ENCODE measurements at regions not wholly inside any gene's neighbourhood (a gene's known extent, or its start where the extent isn't known, plus 50 kb on each side); places are given as distances from the start of the nearest gene placed in this dataset.

DNA sequence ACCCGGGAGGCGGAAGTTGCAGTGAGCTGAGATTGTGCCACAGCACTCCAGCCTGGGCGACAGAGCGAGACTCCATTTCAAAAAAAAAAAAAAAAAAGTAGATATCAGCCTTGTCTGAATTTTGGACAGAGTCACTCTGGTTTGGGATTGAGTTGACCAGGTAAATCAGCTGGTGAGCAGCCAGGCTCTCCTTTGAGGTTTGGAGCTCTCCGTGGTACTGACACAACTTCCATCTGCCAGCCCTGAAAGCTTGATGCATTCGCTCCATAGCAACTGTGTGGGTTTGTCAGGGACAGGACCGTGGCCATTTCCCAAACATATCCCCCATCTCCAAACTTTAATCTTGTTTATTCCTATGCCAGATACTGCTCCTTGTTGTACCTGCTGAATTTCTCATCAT is 155.2 kb downstream of the DMRTA2 start:
- H3K27ac ChIP-seq: no peak overlapping the region
- DNase-seq: no peak
- no peak for TF ChIP-seq POLR2A (IDR thresholded peaks at IDR 0.05)
- TF ChIP-seq, protein P1, sequence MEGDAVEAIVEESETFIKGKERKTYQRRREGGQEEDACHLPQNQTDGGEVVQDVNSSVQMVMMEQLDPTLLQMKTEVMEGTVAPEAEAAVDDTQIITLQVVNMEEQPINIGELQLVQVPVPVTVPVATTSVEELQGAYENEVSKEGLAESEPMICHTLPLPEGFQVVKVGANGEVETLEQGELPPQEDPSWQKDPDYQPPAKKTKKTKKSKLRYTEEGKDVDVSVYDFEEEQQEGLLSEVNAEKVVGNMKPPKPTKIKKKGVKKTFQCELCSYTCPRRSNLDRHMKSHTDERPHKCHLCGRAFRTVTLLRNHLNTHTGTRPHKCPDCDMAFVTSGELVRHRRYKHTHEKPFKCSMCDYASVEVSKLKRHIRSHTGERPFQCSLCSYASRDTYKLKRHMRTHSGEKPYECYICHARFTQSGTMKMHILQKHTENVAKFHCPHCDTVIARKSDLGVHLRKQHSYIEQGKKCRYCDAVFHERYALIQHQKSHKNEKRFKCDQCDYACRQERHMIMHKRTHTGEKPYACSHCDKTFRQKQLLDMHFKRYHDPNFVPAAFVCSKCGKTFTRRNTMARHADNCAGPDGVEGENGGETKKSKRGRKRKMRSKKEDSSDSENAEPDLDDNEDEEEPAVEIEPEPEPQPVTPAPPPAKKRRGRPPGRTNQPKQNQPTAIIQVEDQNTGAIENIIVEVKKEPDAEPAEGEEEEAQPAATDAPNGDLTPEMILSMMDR (IDR thresholded peaks at IDR 0.05): no peak
- no peaks in the 10 kb centered on the region for H3K4me1 ChIP-seq
- H3K9me3 ChIP-seq: no peaks in the 10 kb centered on the region
- intact Hi-C loops (cut with DNase I): no loop called here
- no peaks in the 10 kb centered on the region for H3K27me3 ChIP-seq
- WGBS, 2 donors: 42 to 46% methylated on average over 7 of the region's 7 CpGs
- ATAC-seq: no peak
- no peak overlapping the region for H3K4me3 ChIP-seq
- H3K36me3 ChIP-seq (replicated peaks in 1 of 2; ENCODE audit: insufficient read depth in 1 of 2, low read depth in 2 of 2): no peaks in the 10 kb centered on the region

DNA sequence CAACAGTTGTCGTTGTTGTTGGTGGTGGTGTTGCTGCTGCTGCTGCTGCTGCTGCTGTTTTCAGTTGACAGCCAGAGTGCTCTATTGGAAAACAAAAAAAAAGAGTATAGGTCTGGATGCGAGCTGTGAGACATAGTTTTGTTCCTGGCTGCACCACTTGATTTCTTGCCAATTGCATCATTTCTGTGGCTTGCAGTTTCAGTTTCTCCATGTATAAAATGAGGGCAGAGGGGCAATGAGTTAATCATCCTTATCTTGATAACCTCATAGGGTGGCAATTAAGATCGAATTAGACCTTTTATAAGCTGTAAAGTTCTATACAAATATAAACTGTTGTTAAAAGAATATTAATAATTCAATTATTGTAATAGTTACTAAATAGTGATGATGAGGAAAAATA is 156.7 kb downstream of the DMRTA2 start:
- intact Hi-C loops (cut with DNase I): no loop called here
- DNase-seq (peak in 1 of 4 donors; percentile 10), ATAC-seq (no peak)
- H3K4me3 ChIP-seq: no peak overlapping the region
- H3K27ac ChIP-seq: no peak overlapping the region
- H3K27me3 ChIP-seq: no peaks in the 10 kb centered on the region
- H3K4me1 ChIP-seq: no peaks in the 10 kb centered on the region
- no peaks in the 10 kb centered on the region for H3K9me3 ChIP-seq
- 31 to 37% methylated on average over 3 of the region's 3 CpGs for WGBS, 2 donors
- no peak for TF ChIP-seq POLR2A (IDR thresholded peaks at IDR 0.05)
- TF ChIP-seq, protein P1 (IDR thresholded peaks at IDR 0.05): no peak
- no peaks in the 10 kb centered on the region for H3K36me3 ChIP-seq (replicated peaks in 1 of 2; ENCODE audit: insufficient read depth in 1 of 2, low read depth in 2 of 2)

DNA sequence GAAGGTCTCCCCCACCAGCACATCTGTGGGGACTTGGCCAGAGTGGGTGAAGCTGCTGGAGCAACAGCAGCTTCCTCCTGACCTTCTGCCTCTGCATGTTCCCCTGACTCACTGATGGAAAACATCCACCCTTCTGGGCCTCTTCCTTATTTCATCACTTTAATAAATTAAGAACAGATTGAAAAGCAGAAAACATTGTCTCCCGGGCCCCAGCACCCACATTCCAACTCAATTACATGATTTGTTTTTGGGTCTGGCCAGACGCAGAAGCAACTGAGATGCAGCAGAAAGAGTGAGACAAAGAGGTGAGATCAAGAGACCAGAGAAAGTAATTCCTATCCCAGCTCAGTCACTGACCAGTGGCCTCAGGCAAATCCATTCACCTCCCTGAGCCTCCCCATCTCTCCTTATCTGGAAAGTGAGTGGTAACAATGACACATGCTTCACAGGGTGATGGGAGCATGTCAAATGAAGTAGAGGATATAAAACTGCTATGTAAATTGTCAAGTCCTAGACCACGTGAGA is 157.1 kb downstream of the ELAVL4 start:
- ATAC-seq: peak; percentile 45

DNA sequence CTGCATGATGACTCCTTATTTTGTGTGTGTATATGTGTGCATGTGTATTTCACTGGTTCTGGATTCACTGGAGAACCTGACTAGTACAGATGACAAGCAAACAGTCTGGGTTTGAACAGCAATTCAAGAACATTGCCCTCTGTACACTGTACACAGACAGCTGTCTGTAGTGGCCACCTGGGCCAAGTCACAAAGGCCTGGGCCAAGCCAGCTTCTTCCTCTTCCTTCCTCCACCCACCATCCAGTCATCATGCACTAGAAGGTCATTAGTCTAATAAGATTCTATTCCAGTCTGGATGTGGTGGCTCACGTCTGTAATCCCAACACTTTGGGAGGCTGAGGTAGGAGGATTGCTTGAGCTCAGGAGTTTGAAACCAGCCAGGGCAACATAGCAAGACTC is 155.9 kb downstream of the ELAVL4 start:
- no peaks in the 10 kb centered on the region for H3K27me3 ChIP-seq
- intact Hi-C loops (cut with DNase I): no loop called here
- ATAC-seq (no peak), DNase-seq (no peak)
- no peak overlapping the region for H3K27ac ChIP-seq
- no peaks in the 10 kb centered on the region for H3K36me3 ChIP-seq (replicated peaks in 1 of 2; ENCODE audit: insufficient read depth in 1 of 2, low read depth in 2 of 2)
- TF ChIP-seq, protein P1 (IDR thresholded peaks at IDR 0.05): no peak
- TF ChIP-seq POLR2A (IDR thresholded peaks at IDR 0.05): no peak
- no peak overlapping the region for H3K4me3 ChIP-seq
- 58 to 65% methylated on average over 1 of the region's 1 CpG for WGBS, 2 donors
- H3K4me1 ChIP-seq: no peaks in the 10 kb centered on the region
- H3K9me3 ChIP-seq: no peaks in the 10 kb centered on the region

More for the DNA sequence above, 157.1 kb downstream of the ELAVL4 start:
- intact Hi-C loops (cut with DNase I): no loop called here
- peak in 1 of 4 donors; percentile 28 for DNase-seq
- no peaks in the 10 kb centered on the region for H3K4me1 ChIP-seq
- H3K36me3 ChIP-seq (replicated peaks in 1 of 2; ENCODE audit: insufficient read depth in 1 of 2, low read depth in 2 of 2): no peaks in the 10 kb centered on the region
- no peak overlapping the region for H3K4me3 ChIP-seq
- 19 to 34% methylated on average over 3 of the region's 3 CpGs for WGBS, 2 donors
- H3K9me3 ChIP-seq: no peaks in the 10 kb centered on the region
- H3K27me3 ChIP-seq: no peaks in the 10 kb centered on the region
- TF ChIP-seq, protein P1 (IDR thresholded peaks at IDR 0.05): no peak
- no peak for TF ChIP-seq POLR2A (IDR thresholded peaks at IDR 0.05)
- H3K27ac ChIP-seq: no peak overlapping the region

DNA sequence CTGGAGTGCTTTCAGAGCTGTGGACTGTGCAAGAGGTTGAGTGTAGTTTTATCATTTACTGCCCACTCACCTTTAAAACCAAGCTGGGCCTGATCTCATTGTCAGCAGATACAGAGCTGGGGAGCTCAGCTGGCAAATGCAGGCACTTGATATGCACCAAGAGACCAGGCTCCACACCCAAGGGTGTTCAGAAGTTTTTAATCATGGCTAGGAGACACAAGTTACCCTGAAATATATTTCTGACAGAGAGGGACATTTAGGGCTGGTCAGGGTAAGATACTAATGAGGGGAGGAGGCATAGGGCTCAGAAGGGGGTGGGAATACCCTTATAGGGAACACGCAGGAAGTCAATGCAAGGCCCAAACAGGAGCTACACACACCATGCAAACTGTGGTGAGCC is 153.7 kb downstream of the ELAVL4 start:
- no peak for TF ChIP-seq POLR2A (IDR thresholded peaks at IDR 0.05)
- TF ChIP-seq, protein P1 (IDR thresholded peaks at IDR 0.05): no peak
- ATAC-seq (no peak), DNase-seq (no peak)
- WGBS, 2 donors: 33 to 60% methylated on average over 1 of the region's 1 CpG
- Histone ChIP-seq H3K4me1 (no peaks in the 10 kb centered on the region), H3K27ac (no peak overlapping the region), H3K9me3 (no peaks in the 10 kb centered on the region), H3K27me3 (no peaks in the 10 kb centered on the region), H3K4me3 (no peak overlapping the region), H3K36me3 (replicated peaks in 1 of 2; ENCODE audit: insufficient read depth in 1 of 2, low read depth in 2 of 2) (no peaks in the 10 kb centered on the region)
- intact Hi-C loops (cut with DNase I): no loop called here
